ENCODE measurements at regions not wholly inside any gene's neighbourhood (a gene's known extent, or its start where the extent isn't known, plus 50 kb on each side); places are given as distances from the start of the nearest gene placed in this dataset.

- no peak for DNase-seq (ENCODE audit: low read depth in 2 of 2)
Measured at GRCh38 chr2:64769392-64770044, 115.8 kb upstream of the SERTAD2 start.

DNA sequence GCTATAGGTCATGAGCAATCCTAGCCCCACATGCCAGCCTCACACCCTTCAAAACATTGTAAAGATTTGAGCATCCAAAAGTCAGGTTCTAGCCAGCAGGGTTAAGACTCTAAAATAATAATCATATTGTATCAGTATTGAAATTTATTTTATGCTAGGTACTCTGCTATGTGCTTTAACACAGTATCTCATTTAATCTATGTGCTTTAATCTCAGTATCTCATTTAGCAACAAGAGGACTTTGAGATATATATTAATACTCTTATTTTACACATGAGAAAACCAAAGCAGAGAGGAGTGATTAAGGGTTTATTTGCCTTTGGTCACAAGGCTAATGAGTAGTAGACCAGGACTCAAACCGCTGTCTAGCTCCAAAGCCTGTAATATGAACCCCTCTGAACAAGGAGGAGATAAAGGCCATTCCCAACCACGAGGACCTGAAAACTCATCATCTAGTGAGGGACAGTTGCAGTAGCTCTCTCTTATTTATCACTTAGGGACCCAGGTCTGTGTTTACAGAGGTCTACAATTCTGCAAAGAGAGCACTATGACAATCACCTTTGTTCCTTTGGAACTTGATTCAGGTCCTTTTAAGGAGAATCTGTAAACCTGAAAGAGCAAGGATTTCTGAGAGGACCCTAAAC is 116.5 kb upstream of the SERTAD2 start:
- DNase-seq (ENCODE audit: low read depth in 2 of 2) = no peak

GRCh38 chr2:64770781-64771334 is 117.1 kb upstream of the SERTAD2 start:
- peak; percentile 80 for DNase-seq (ENCODE audit: low read depth in 2 of 2)

- DNase-seq (ENCODE audit: low read depth in 2 of 2) = no peak
Measured at GRCh38 chr2:64771737-64772136, 118.0 kb upstream of the SERTAD2 start.

- DNase-seq (ENCODE audit: low read depth in 2 of 2) = no peak
Measured at GRCh38 chr2:64773461-64774118, 119.9 kb upstream of the SERTAD2 start.

DNA sequence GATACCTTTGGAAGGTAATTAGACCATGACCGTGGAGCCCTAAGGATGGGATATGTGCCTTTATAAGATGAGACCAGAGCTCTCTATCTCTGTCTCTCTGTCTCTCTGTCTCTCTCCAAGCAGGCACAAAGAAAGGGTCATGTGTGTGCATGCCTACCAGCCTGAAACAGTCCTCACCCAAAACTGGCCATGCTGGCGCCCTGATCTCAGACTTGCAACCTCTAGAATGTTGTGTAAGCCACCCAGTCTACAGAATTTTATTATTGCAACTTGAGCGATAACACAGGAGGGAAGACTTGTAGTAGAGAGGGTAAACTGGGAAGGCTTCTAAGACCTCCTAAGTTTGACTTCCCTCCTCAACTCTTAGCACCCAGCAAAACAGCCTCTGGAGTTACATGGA is 124.1 kb upstream of the SERTAD2 start:
- DNase-seq (ENCODE audit: low read depth in 2 of 2) = no peak

DNA sequence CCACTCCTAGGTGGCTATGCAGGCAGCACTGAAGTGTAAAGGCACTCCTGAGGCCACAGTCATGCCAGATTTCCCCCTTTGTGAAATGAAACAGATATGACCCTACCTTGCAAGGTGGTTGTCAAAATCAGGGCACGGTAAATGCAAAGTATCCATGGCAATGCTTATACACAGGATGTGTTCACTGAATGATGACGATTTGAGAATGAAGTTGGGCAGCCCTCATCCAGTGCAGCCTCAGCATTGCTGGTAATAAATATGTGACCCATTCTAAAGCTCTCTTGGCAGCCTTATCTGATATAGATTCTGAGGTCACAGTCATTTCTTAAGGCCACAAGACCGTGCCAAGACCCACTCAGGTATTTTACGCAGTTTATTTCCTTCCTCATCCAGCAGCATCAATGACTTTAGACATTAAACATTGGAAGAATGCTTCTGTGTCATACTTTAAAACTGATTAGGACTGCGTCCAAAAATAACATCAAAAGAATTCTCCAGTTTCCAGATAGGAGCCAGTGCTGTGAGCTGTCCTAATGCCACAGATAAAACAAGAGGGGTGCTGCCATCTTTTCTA is 125.5 kb upstream of the SERTAD2 start:
- DNase-seq (ENCODE audit: low read depth in 2 of 2) = peak; percentile 75 to 77

DNA sequence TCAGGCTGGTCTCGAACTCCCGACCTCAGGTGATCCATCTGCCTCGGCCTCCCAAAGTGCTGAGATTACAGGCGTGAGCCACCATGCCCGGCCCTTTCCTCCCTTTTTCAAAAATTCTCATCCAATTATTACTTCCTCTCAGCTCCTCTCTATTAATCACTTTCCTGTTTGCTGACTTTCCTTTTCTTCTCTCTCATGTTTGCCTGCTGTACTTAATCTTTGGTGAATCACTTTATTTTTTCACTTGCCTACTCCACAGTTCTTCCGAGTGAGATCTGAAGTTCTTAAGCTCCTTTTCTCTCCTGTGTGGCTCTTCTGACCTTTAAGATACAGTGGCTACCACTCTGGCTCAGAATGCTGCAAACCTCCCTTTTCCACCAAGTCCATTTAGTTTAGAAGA is 126.3 kb upstream of the SERTAD2 start:
- DNase-seq (ENCODE audit: low read depth in 2 of 2) = no peak

DNA sequence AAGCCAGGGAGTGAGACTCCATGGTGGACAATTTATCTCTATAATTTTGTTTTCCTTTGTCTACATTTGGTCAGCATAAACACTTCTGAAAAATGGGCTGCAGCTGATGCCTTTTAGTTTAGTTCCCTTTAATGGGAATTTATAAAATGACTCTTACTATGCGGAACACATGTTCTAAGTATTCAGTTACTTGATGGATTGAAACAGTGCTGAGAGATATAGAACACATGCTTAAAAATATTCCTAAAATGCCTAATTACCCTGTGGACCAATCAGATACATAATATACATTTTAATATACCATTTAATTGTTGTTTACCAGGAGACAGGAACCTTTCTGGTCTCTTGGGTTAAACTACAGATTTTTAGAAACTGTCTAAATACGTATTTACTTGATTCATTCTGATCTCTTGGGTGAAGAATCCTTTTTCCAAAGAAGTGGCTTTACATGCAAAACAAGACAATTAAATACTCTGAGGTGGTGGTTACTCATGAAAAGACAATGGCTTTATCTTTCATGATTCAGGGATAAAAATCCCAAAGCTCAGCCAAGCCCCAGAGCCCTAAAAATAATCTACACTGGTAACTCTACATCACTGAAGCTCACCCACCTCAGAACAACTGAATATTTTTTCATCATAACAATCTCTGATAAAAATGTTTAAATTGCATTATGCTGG is 128.1 kb upstream of the SERTAD2 start:
- DNase-seq (ENCODE audit: low read depth in 2 of 2) = no peak

DNA sequence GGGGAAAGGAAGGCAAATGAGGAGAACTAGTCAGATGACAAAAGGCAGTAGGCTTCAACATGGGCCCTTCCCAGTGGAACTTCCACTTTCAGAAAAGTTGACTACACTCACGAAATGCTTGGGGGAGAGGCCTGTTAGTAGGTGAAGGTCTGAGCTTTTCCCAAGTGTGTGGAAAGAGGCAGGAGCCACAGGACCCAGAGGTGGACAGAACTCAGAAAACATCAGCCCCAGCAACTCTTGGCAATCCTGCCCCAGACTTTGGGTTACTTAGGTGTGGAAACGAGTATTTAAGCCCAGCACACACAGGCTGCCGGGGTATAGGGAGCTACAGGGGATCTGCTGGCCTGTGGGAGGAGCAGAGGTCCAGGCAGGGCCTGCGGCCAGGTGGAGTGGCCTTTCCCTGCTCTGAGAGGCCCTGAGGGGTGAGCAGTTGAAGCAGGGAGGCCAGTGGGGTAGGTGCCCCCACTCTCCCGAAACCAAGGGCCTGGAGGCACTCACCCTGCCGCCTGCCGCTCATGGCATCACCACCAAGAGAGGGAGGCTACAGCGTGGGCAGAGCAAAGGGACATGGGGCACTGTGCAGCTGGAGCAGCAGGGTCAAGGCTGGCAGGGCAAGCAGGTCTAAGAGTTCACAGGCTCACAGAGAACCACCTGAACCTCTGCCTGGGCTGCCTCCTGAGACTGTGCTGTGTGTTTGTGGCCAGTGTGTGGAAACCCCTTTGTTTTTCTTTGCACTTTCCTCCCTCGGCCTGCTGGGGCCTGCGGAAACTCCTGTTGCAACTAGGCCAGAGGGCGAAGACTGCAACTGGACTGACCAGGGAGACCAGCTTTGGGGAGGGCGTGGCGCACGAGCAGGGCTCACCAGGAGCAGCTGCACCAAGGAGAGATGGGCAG is 130.7 kb upstream of the SERTAD2 start:
- no peak for DNase-seq (ENCODE audit: low read depth in 2 of 2)

GRCh38 chr2:64785245-64785644 is 131.5 kb upstream of the SERTAD2 start:
- no peak for DNase-seq (ENCODE audit: low read depth in 2 of 2)

- DNase-seq (ENCODE audit: low read depth in 2 of 2) = no peak
Measured at GRCh38 chr2:64786343-64787018, 132.8 kb upstream of the SERTAD2 start.

- DNase-seq (ENCODE audit: low read depth in 2 of 2) = no peak
Measured at GRCh38 chr2:64787019-64787365, 133.3 kb upstream of the SERTAD2 start.

GRCh38 chr2:64787698-64788097 is 134.0 kb upstream of the SERTAD2 start:
- no peak for DNase-seq (ENCODE audit: low read depth in 2 of 2)

GRCh38 chr2:64789466-64790320 is 136.0 kb upstream of the SERTAD2 start:
- no peak for DNase-seq (ENCODE audit: low read depth in 2 of 2)

- DNase-seq (ENCODE audit: low read depth in 2 of 2) = no peak
Measured at GRCh38 chr2:64792300-64792699, 138.6 kb upstream of the SERTAD2 start.

- DNase-seq (ENCODE audit: low read depth in 2 of 2) = no peak
Measured at GRCh38 chr2:64792995-64793639, 139.4 kb upstream of the SERTAD2 start.

GRCh38 chr2:64793701-64794100 is 140.0 kb upstream of the SERTAD2 start:
- no peak for DNase-seq (ENCODE audit: low read depth in 2 of 2)

DNA sequence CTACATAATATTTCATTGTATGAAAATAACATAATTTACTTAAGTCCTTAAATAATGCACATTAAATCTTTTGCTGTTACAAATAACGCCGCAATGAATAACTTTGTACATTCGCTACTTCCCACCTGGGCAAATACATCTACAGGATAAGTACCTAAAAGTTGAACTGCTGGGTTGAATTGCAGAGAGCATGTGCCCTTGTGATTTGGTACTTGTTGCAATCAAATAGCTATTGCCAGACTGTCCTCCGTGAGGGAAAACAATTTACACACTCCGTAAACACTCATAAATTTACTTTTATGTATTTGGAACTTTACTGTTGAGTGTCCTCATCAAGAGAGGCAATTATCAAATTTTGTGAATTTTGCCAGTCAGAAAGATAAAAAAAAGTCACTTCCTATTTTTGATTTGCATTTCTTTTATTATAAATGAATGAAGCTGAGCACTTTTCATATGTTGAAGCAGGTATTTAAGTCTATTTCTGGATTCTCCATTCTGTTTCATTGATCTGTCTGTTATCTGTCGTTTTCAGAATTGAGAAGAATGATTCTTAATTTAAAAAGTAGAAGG is 140.8 kb upstream of the SERTAD2 start:
- no peak for DNase-seq (ENCODE audit: low read depth in 2 of 2)
